Spleen (tissue), 7 donors: ENCODE measurements at regions not wholly inside any gene's neighbourhood (a gene's known extent, or its start where the extent isn't known, plus 50 kb on each side); places are given as distances from the start of the nearest gene placed in this dataset.

ENCODE experiments used
- POLR2A ChIP-seq, 3 donors: fragments of 450-650 bp; IDR thresholded peaks; one replicate each; pipeline ENCODE4 v1.5.1; 2017; ENCODE audit warnings: antibody characterized with exemption in 3 of 3, mild to moderate bottlenecking in 1 of 3
- POLR2AphosphoS5 ChIP-seq, 3 donors: sonication (generic); formaldehyde crosslinking; IDR thresholded peaks; one replicate each; pipeline ENCODE4 v1.5.1; 2017; ENCODE audit warnings: antibody characterized with exemption in 3 of 3
- TF ChIP-seq, protein P1 (sequence below), 11 experiments: fragments of 200-600 bp in 7 of 11; fragments of 450-650 bp in 4 of 11; sonication (generic) in 4 of 11; IDR thresholded peaks in 8 of 11; conservative IDR thresholded peaks in 3 of 11; 1 replicate in 7 of 11; 2 replicates in 4 of 11; pipeline versions ENCODE4 v1.4.0 to v1.8.0; 2016 to 2021; ENCODE audit warnings: antibody characterized with exemption in 11 of 11, inconsistent platforms in 4 of 11, mild to moderate bottlenecking in 1 of 11
- donor health status: DM: no; HTN: no; CAD: no; lungs with moderate emphysema.
- donor health status: DM: no; HTN: no; CAD: no.
- donor health status: DM: no; HTN: no; CAD: no.

DNA sequence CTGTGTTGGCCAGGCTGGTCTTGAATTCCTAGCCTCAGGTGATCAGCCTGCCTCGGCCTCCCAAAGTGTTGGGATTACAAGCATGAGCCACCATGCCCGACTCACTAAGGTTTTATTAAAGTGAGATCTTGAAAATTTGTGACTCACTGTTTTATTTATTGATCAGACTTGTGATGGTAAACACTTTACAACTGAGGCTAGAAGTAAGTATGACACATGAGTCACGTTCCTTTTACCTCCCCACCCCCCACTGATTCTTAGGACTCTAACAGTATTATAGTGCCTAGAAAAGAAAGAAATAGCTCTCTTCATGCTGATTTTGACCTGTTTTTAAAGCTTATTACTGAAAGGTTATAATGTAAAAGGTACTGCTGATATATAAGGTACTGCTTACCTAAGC lies 160.6 kb downstream of the TANC2 start:
- TF ChIP-seq, protein P1, sequence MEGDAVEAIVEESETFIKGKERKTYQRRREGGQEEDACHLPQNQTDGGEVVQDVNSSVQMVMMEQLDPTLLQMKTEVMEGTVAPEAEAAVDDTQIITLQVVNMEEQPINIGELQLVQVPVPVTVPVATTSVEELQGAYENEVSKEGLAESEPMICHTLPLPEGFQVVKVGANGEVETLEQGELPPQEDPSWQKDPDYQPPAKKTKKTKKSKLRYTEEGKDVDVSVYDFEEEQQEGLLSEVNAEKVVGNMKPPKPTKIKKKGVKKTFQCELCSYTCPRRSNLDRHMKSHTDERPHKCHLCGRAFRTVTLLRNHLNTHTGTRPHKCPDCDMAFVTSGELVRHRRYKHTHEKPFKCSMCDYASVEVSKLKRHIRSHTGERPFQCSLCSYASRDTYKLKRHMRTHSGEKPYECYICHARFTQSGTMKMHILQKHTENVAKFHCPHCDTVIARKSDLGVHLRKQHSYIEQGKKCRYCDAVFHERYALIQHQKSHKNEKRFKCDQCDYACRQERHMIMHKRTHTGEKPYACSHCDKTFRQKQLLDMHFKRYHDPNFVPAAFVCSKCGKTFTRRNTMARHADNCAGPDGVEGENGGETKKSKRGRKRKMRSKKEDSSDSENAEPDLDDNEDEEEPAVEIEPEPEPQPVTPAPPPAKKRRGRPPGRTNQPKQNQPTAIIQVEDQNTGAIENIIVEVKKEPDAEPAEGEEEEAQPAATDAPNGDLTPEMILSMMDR (IDR thresholded peaks at IDR 0.05 in 8 of 11, conservative IDR thresholded peaks at IDR 0.05 in 3 of 11): no peak
- TF ChIP-seq POLR2A (IDR thresholded peaks at IDR 0.05) (no peak), POLR2AphosphoS5 (IDR thresholded peaks at IDR 0.05) (no peak)
